ENCODE measurements at regions not wholly inside any gene's neighbourhood (a gene's known extent, or its start where the extent isn't known, plus 50 kb on each side); places are given as distances from the start of the nearest gene placed in this dataset.

DNA sequence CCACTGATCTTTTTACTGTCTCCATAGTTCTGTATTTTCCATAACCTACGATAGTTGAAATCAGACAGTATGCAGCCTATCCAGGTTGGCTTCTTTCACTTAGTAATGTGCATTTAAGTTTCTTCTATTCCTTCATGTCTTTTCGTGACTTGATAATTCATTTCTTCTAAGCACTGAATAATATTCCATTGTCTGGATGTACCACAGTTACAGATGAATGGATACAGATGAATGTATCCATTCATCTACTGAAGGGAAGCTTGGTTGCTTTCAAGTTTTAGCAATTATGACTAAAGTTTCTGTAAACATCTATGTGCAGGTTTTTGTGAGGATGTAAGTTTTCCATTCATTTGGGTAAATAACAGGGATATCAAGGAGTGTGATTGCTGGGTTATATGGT, 124.8 kb downstream of the NSUN3 start:
- Histone ChIP-seq H3K27ac (ENCODE audit: extremely low read depth, low read depth, low read length) (no peak overlapping the region), H3K9me3 (ENCODE audit: control insufficient read depth, insufficient read depth, low read depth, low read length) (no peaks in the 10 kb centered on the region), H3K4me1 (ENCODE audit: control insufficient read depth, insufficient read depth, low read length) (no peaks in the 10 kb centered on the region), H3K36me3 (ENCODE audit: control insufficient read depth in 2 of 2, insufficient read depth in 1 of 2, low read length in 2 of 2) (no peaks in the 10 kb centered on the region), H3K4me3 (ENCODE audit: low read depth, low read length) (no peak overlapping the region)
- TF ChIP-seq ZNF366 (tag by site-specific recombination; conservative IDR thresholded peaks at IDR 0.05) (no peak), GLIS1 (tag by site-specific recombination; IDR thresholded peaks at IDR 0.05) (no peak), ZSCAN30 (tag by site-specific recombination; IDR thresholded peaks at IDR 0.05) (no peak), ZNF274 (IDR thresholded peaks at IDR 0.05; ENCODE audit: low read length) (no peak), ZNF274 (tag by site-specific recombination; IDR thresholded peaks at IDR 0.05; ENCODE audit: borderline replicate concordance) (no peak), ZNF423 (tag by site-specific recombination; IDR thresholded peaks at IDR 0.05) (no peak), ZNF560 (tag by site-specific recombination; IDR thresholded peaks at IDR 0.05; ENCODE audit: borderline replicate concordance) (no peak), ZNF48 (tag by site-specific recombination; IDR thresholded peaks at IDR 0.05) (no peak), ZNF175 (tag by site-specific recombination; IDR thresholded peaks at IDR 0.05) (no peak), ZNF114 (tag by site-specific recombination; IDR thresholded peaks at IDR 0.05) (no peak), ZNF138 (tag by site-specific recombination; IDR thresholded peaks at IDR 0.05; ENCODE audit: borderline replicate concordance) (no peak)
- TF ChIP-seq, protein P1, sequence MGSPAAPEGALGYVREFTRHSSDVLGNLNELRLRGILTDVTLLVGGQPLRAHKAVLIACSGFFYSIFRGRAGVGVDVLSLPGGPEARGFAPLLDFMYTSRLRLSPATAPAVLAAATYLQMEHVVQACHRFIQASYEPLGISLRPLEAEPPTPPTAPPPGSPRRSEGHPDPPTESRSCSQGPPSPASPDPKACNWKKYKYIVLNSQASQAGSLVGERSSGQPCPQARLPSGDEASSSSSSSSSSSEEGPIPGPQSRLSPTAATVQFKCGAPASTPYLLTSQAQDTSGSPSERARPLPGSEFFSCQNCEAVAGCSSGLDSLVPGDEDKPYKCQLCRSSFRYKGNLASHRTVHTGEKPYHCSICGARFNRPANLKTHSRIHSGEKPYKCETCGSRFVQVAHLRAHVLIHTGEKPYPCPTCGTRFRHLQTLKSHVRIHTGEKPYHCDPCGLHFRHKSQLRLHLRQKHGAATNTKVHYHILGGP (tag by site-specific recombination; IDR thresholded peaks at IDR 0.05): no peak
- CTCF ChIA-PET: no interaction called here
- POLR2A ChIA-PET: no interaction called here

DNA sequence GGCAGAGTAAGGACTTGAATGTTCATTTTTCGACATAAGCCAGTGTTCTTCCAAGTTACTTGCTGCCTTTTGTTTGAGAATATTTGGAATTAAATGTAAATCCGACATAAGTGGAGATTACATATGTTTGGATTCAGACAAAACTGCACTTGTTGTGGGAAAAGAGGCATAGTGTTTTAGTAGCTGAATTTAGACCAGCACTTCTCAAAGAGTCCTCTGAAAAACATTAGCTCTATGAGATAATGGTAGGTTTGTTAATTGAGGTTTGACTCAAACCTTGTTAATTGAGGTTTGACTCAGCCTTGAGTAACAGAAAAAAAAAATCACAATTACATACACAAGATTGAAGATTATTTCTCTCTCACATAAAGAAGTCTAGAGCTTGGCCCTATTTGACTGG, 132.5 kb downstream of the NSUN3 start:
- H3K4me1 ChIP-seq (ENCODE audit: control insufficient read depth, insufficient read depth, low read length): no peaks in the 10 kb centered on the region
- CTCF ChIA-PET: interaction anchor here (1.1 kb wide), 1 partner anchor 39 kb away, joined by 3 read pairs; no protein-coding TSS in a partner anchor
- TF ChIP-seq, protein P2, sequence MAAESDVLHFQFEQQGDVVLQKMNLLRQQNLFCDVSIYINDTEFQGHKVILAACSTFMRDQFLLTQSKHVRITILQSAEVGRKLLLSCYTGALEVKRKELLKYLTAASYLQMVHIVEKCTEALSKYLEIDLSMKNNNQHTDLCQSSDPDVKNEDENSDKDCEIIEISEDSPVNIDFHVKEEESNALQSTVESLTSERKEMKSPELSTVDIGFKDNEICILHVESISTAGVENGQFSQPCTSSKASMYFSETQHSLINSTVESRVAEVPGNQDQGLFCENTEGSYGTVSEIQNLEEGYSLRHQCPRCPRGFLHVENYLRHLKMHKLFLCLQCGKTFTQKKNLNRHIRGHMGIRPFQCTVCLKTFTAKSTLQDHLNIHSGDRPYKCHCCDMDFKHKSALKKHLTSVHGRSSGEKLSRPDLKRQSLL (tag by site-specific recombination; IDR thresholded peaks at IDR 0.05): no peak
- TF ChIP-seq ZNF76 (tag by site-specific recombination; IDR thresholded peaks at IDR 0.05; ENCODE audit: borderline replicate concordance, low read depth): no peak
- TF ChIP-seq ZNF211 (tag by site-specific recombination; IDR thresholded peaks at IDR 0.05; ENCODE audit: low read depth): no peak
- TF ChIP-seq OVOL3 (tag by site-specific recombination; IDR thresholded peaks at IDR 0.05): no peak
- no peak for TF ChIP-seq ZNF610 (tag by site-specific recombination; IDR thresholded peaks at IDR 0.05; ENCODE audit: borderline replicate concordance)
- TF ChIP-seq, protein P3, sequence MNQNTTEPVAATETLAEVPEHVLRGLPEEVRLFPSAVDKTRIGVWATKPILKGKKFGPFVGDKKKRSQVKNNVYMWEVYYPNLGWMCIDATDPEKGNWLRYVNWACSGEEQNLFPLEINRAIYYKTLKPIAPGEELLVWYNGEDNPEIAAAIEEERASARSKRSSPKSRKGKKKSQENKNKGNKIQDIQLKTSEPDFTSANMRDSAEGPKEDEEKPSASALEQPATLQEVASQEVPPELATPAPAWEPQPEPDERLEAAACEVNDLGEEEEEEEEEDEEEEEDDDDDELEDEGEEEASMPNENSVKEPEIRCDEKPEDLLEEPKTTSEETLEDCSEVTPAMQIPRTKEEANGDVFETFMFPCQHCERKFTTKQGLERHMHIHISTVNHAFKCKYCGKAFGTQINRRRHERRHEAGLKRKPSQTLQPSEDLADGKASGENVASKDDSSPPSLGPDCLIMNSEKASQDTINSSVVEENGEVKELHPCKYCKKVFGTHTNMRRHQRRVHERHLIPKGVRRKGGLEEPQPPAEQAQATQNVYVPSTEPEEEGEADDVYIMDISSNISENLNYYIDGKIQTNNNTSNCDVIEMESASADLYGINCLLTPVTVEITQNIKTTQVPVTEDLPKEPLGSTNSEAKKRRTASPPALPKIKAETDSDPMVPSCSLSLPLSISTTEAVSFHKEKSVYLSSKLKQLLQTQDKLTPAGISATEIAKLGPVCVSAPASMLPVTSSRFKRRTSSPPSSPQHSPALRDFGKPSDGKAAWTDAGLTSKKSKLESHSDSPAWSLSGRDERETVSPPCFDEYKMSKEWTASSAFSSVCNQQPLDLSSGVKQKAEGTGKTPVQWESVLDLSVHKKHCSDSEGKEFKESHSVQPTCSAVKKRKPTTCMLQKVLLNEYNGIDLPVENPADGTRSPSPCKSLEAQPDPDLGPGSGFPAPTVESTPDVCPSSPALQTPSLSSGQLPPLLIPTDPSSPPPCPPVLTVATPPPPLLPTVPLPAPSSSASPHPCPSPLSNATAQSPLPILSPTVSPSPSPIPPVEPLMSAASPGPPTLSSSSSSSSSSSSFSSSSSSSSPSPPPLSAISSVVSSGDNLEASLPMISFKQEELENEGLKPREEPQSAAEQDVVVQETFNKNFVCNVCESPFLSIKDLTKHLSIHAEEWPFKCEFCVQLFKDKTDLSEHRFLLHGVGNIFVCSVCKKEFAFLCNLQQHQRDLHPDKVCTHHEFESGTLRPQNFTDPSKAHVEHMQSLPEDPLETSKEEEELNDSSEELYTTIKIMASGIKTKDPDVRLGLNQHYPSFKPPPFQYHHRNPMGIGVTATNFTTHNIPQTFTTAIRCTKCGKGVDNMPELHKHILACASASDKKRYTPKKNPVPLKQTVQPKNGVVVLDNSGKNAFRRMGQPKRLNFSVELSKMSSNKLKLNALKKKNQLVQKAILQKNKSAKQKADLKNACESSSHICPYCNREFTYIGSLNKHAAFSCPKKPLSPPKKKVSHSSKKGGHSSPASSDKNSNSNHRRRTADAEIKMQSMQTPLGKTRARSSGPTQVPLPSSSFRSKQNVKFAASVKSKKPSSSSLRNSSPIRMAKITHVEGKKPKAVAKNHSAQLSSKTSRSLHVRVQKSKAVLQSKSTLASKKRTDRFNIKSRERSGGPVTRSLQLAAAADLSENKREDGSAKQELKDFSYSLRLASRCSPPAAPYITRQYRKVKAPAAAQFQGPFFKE (tag by site-specific recombination; IDR thresholded peaks at IDR 0.05; ENCODE audit: borderline replicate concordance): no peak
- TF ChIP-seq ZFP3 (tag by site-specific recombination; IDR thresholded peaks at IDR 0.05; ENCODE audit: low read depth): no peak
- no peak for TF ChIP-seq ZNF157 (tag by site-specific recombination; IDR thresholded peaks at IDR 0.05)
- TF ChIP-seq ZNF350 (tag by site-specific recombination; IDR thresholded peaks at IDR 0.05): no peak
- TF ChIP-seq ZNF114 (tag by site-specific recombination; IDR thresholded peaks at IDR 0.05): no peak
- TF ChIP-seq, protein P4, sequence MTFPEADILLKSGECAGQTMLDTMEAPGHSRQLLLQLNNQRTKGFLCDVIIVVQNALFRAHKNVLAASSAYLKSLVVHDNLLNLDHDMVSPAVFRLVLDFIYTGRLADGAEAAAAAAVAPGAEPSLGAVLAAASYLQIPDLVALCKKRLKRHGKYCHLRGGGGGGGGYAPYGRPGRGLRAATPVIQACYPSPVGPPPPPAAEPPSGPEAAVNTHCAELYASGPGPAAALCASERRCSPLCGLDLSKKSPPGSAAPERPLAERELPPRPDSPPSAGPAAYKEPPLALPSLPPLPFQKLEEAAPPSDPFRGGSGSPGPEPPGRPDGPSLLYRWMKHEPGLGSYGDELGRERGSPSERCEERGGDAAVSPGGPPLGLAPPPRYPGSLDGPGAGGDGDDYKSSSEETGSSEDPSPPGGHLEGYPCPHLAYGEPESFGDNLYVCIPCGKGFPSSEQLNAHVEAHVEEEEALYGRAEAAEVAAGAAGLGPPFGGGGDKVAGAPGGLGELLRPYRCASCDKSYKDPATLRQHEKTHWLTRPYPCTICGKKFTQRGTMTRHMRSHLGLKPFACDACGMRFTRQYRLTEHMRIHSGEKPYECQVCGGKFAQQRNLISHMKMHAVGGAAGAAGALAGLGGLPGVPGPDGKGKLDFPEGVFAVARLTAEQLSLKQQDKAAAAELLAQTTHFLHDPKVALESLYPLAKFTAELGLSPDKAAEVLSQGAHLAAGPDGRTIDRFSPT (tag by site-specific recombination; IDR thresholded peaks at IDR 0.05): no peak
- no peak for TF ChIP-seq ZNF2 (tag by site-specific recombination; IDR thresholded peaks at IDR 0.05)
- no peak for TF ChIP-seq ZNF664 (tag by site-specific recombination; IDR thresholded peaks at IDR 0.05)
- TF ChIP-seq ZBTB7A (tag by site-specific recombination; IDR thresholded peaks at IDR 0.05; ENCODE audit: low read depth): no peak

More for the DNA sequence above, 132.5 kb downstream of the NSUN3 start:
- Histone ChIP-seq H3K36me3 (ENCODE audit: control insufficient read depth in 2 of 2, insufficient read depth in 1 of 2, low read length in 2 of 2) (no peaks in the 10 kb centered on the region), H3K9me3 (ENCODE audit: control insufficient read depth, insufficient read depth, low read depth, low read length) (no peaks in the 10 kb centered on the region), H3K4me3 (ENCODE audit: low read depth, low read length) (no peak overlapping the region), H3K27ac (ENCODE audit: extremely low read depth, low read depth, low read length) (no peak overlapping the region)
- POLR2A ChIA-PET: no interaction called here

All from HEK293 (cell line).